IMR-90 (cell line): ENCODE measurements at regions not wholly inside any gene's neighbourhood (a gene's known extent, or its start where the extent isn't known, plus 50 kb on each side); places are given as distances from the start of the nearest gene placed in this dataset.

Experiments
- CEBPB ChIP-seq: IDR thresholded peaks from 2 replicates; pipeline ENCODE4 v1.6.1; 2012; ENCODE audit warnings: low read depth, low read length, improper control_type of control experiment
- MAFK ChIP-seq: IDR thresholded peaks from 2 replicates; pipeline ENCODE4 v1.6.1; 2012; ENCODE audit warnings: low read depth, low read length, improper control_type of control experiment
- SMC3 ChIP-seq: fragments of 150-350 bp; IDR thresholded peaks from 2 replicates; pipeline ENCODE4 v1.6.1; 2016; ENCODE audit warnings: low read depth, mild to moderate bottlenecking, antibody characterized with exemption, low read length, moderate library complexity
- TF ChIP-seq, protein P1 (sequence below): conservative IDR thresholded peaks from 2 replicates; pipeline ENCODE4 v1.5.1; 2012; ENCODE audit warnings: mild to moderate bottlenecking, low read depth, low read length, improper control_type of control experiment

- TF ChIP-seq MAFK (no peak), SMC3 (no peak), CEBPB (no peak)
- TF ChIP-seq, protein P1, sequence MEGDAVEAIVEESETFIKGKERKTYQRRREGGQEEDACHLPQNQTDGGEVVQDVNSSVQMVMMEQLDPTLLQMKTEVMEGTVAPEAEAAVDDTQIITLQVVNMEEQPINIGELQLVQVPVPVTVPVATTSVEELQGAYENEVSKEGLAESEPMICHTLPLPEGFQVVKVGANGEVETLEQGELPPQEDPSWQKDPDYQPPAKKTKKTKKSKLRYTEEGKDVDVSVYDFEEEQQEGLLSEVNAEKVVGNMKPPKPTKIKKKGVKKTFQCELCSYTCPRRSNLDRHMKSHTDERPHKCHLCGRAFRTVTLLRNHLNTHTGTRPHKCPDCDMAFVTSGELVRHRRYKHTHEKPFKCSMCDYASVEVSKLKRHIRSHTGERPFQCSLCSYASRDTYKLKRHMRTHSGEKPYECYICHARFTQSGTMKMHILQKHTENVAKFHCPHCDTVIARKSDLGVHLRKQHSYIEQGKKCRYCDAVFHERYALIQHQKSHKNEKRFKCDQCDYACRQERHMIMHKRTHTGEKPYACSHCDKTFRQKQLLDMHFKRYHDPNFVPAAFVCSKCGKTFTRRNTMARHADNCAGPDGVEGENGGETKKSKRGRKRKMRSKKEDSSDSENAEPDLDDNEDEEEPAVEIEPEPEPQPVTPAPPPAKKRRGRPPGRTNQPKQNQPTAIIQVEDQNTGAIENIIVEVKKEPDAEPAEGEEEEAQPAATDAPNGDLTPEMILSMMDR, result no peak
Measured at GRCh38 chr19:28984315-28984714, 228.6 kb downstream of the UQCRFS1 start.
